HG03378 (cell line): ENCODE measurements at regions not wholly inside any gene's neighbourhood (a gene's known extent, or its start where the extent isn't known, plus 50 kb on each side); places are given as distances from the start of the nearest gene placed in this dataset.
A peak's percentile ranks its signal among the peaks of the same experiment; 100 is the strongest.

Experiments
- ATAC-seq: cut with Tn5 transposase; IDR thresholded peaks from one replicate; pipeline ENCODE4 v1.9.1; 2021; ENCODE audit warnings: mild to moderate bottlenecking, moderate library complexity; ENCODE audit not compliant: unreplicated experiment

GRCh38 chr16:55257966-55258613 lies 65.9 kb upstream of the IRX6 start:
- ATAC-seq = peak; percentile 49

- ATAC-seq = no peak
These were observed 62.7 kb upstream of the IRX6 start for GRCh38 chr16:55261301-55261700.

DNA sequence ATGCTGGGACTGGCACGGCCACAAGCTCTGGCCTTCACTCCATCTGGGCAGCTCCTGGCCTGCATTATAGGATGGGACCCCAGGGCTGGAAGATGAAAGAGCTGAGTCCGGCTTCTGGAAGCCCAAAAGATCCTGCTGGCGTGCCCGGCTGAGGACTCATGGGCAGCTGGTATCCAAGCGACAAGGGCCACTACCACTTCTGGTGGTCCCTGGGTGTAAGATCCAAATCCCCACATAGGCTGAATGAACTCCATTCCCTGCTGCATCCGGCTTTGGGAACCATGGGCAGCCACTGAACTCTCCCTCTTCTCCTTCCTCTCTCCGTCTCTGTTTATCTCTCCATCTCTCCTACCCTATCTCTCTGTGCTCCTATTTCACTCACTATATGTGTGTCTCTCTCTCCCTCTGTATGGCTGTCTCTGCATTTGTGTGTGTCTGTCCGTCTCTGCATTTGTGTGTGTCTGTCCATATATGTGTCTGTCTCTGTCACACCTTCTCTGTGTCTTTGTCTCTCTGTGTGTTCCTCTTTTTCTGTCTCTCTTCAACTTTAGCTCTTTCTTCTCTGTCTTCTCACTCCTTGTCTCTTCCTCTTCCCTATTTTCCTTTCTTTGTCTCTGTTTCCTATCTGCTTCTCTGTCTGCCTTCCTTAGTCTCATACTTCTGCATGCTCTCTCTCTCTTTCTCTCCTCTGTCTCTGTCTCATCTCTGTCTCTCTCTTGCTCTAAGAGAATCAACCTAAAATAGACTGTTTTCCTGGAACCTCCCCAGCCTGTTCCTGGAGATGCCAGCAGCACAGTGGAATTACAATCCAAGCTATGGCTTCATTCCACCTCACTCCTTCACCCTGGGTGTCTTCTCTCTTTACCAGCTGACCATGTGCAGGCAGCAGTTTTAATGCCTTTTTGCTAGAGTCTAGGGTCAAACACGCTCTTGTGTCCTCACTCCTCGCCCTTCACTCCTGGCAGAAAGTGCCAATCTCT lies 60.4 kb upstream of the IRX6 start:
- ATAC-seq = no peak

- ATAC-seq = no peak
These were observed 59.1 kb upstream of the IRX6 start for GRCh38 chr16:55264949-55265348.

GRCh38 chr16:55265926-55266325 lies 58.1 kb upstream of the IRX6 start:
- ATAC-seq = no peak

DNA sequence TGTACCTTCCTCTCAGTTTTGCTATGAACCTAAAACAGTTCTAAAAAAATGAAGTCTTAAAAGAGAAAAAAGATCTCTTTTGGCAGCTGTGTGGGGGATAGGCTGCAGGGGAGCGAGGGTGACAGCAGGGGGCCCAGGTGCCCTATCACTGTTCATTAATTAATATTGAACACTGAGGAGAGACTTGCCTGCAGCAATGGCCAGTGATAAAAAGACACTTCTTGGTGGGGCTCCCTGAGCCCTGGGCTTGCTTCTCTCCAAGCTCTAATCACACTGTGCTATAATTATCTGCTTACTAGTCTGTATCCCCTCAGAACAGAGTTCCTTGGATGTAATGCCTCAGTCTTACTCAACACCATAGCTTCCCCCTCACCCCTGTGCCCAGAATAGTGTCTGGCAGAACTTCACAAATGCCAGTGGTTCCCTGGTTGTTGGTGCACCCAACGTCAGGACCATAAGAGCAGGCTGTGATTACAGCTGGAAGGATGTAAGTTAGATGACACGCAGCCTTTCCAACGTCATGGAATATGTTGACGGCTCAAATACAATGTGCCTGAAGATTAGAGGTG lies 52.0 kb upstream of the IRX6 start:
- no peak for ATAC-seq

GRCh38 chr16:55272744-55273143 lies 51.3 kb upstream of the IRX6 start:
- no peak for ATAC-seq

- no peak for ATAC-seq
These were observed 50.6 kb upstream of the IRX6 start for GRCh38 chr16:55273356-55273755.

DNA sequence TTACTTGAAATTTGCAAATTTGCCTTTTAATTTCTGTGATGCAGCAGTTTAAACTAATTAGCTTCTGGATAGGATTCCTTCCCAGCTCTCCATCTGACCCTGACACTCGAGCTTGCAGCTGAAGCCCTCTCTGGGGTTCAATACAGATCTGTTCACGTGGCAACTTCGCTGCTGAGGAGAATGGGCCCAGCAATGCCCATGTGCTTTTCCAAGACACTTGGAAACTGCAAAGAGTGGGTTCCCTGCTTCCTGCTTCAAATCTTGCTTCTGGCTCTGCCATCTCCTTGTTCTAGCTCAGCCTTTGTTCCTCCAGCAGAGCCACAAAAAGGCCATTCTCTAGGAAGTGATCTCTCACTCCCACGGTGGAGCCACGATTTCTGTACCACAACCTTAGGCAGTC lies 50.0 kb upstream of the IRX6 start:
- ATAC-seq = no peak
